ENCODE measurements at regions not wholly inside any gene's neighbourhood (a gene's known extent, or its start where the extent isn't known, plus 50 kb on each side); places are given as distances from the start of the nearest gene placed in this dataset.

GRCh38 chr6:91383207-91383606, 796.3 kb upstream of the MAP3K7 start:
- POLR2A ChIA-PET, result no interaction called here
- Mint-ChIP-seq H3K9me3 (peaks cover 0 to 14% (median 6%) of the 10 kb centered on the region in 9 donors), H3K27me3 (no peaks in the 10 kb centered on the region), H3K4me1 (no peaks in the 10 kb centered on the region), H3K27ac (no peak overlapping the region), H3K36me3 (peaks cover 0 to 4% (median 0%) of the 10 kb centered on the region in 3 donors), H3K4me3 (no peak overlapping the region)
- DNase-seq, result no peak
- no peak for ATAC-seq

DNA sequence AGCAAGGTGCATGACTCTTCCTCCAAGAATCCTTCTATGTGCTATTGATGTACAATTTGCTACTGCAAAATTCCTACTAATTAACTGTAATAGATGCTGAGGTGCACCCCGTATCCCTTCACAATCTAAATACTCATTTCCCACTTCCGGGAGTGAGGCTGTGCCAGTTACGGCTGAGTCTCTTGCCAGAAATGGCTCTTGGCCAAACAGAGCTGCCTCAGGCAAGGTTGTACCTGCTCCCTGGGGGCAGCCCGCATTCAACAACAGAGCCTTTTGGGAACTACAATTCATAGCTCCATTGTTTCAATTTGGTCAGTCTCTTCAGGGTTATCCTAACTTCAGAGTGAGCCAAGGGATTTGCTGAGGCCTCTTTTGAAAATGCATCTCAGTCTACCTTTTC, 789.8 kb upstream of the MAP3K7 start:
- no peak overlapping the region for H3K27ac Mint-ChIP-seq
- H3K4me3 Mint-ChIP-seq, result no peak overlapping the region
- POLR2A ChIA-PET, result no interaction called here
- peaks cover 0 to 6% (median 3%) of the 10 kb centered on the region in 9 donors for H3K9me3 Mint-ChIP-seq
- no peaks in the 10 kb centered on the region for H3K4me1 Mint-ChIP-seq
- no peak for DNase-seq
- ATAC-seq, result no peak
- no peaks in the 10 kb centered on the region for H3K36me3 Mint-ChIP-seq
- no peaks in the 10 kb centered on the region for H3K27me3 Mint-ChIP-seq

GRCh38 chr6:91366781-91367180, 779.9 kb upstream of the MAP3K7 start:
- Mint-ChIP-seq H3K27me3 (no peaks in the 10 kb centered on the region), H3K36me3 (no peaks in the 10 kb centered on the region), H3K9me3 (peaks cover 0 to 31% (median 7%) of the 10 kb centered on the region in 9 donors), H3K4me1 (no peaks in the 10 kb centered on the region), H3K4me3 (no peak overlapping the region), H3K27ac (no peak overlapping the region)
- no peak for ATAC-seq
- DNase-seq, result no peak
- POLR2A ChIA-PET, result no interaction called here

DNA sequence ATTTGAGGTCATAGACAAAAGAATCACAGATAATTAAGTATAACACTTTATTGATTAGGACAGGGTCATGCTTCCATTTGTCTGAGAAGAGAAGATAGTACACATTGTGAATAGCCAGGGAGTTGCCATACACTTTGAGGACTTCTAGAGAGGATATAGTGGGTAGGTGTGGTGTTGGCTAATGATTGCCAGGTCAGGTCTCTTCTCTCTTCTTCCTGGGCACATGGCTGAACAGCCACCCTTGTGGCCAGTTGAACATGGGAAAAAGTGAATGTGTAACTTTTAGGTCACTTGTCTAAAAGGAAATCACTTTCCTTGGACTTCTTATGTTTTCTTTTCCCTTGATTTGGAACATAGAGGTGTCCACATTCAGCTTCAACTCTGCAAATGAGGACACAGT, 772.1 kb upstream of the MAP3K7 start:
- no peak overlapping the region for H3K4me3 Mint-ChIP-seq
- no peak overlapping the region for H3K27ac Mint-ChIP-seq

GRCh38 chr6:91352878-91353277, 766.0 kb upstream of the MAP3K7 start:
- Mint-ChIP-seq H3K9me3 (peaks cover 0 to 11% (median 0%) of the 10 kb centered on the region in 9 donors), H3K27ac (no peak overlapping the region), H3K4me1 (no peaks in the 10 kb centered on the region), H3K36me3 (no peaks in the 10 kb centered on the region), H3K27me3 (no peaks in the 10 kb centered on the region), H3K4me3 (no peak overlapping the region)
- POLR2A ChIA-PET, result no interaction called here
- ATAC-seq (no peak), DNase-seq (no peak)

More for the DNA sequence above, 772.1 kb upstream of the MAP3K7 start:
- Mint-ChIP-seq H3K9me3 (peaks cover 0 to 12% (median 0%) of the 10 kb centered on the region in 9 donors), H3K4me1 (no peaks in the 10 kb centered on the region), H3K36me3 (no peaks in the 10 kb centered on the region), H3K27me3 (no peaks in the 10 kb centered on the region)
- no peak for ATAC-seq
- no peak for DNase-seq
- POLR2A ChIA-PET, result no interaction called here

GRCh38 chr6:91352321-91352720, 765.4 kb upstream of the MAP3K7 start:
- POLR2A ChIA-PET, result no interaction called here
- no peaks in the 10 kb centered on the region for H3K36me3 Mint-ChIP-seq
- H3K4me3 Mint-ChIP-seq, result no peak overlapping the region
- DNase-seq, result no peak
- H3K9me3 Mint-ChIP-seq, result peaks cover 0 to 11% (median 0%) of the 10 kb centered on the region in 9 donors
- no peak for ATAC-seq
- no peaks in the 10 kb centered on the region for H3K4me1 Mint-ChIP-seq
- no peak overlapping the region for H3K27ac Mint-ChIP-seq
- H3K27me3 Mint-ChIP-seq, result no peaks in the 10 kb centered on the region

GRCh38 chr6:91350146-91350908, 763.5 kb upstream of the MAP3K7 start:
- DNase-seq, result no peak
- no peak overlapping the region for H3K4me3 Mint-ChIP-seq
- H3K27ac Mint-ChIP-seq, result no peak overlapping the region
- POLR2A ChIA-PET, result no interaction called here
- peaks cover 0 to 11% (median 0%) of the 10 kb centered on the region in 9 donors for H3K9me3 Mint-ChIP-seq
- H3K36me3 Mint-ChIP-seq, result no peaks in the 10 kb centered on the region
- no peak for ATAC-seq
- H3K4me1 Mint-ChIP-seq, result no peaks in the 10 kb centered on the region
- no peaks in the 10 kb centered on the region for H3K27me3 Mint-ChIP-seq

GRCh38 chr6:91341473-91341872, 754.6 kb upstream of the MAP3K7 start:
- no peak for ATAC-seq
- H3K4me1 Mint-ChIP-seq, result no peaks in the 10 kb centered on the region
- peaks cover 0 to 4% (median 2%) of the 10 kb centered on the region in 5 donors for H3K27me3 Mint-ChIP-seq

GRCh38 chr6:91340896-91341395, 754.1 kb upstream of the MAP3K7 start:
- peaks cover 0 to 4% (median 2%) of the 10 kb centered on the region in 5 donors for H3K27me3 Mint-ChIP-seq
- no peaks in the 10 kb centered on the region for H3K36me3 Mint-ChIP-seq
- POLR2A ChIA-PET, result no interaction called here
- H3K9me3 Mint-ChIP-seq, result peaks cover 0 to 5% (median 0%) of the 10 kb centered on the region in 9 donors
- ATAC-seq (no peak), DNase-seq (no peak)
- H3K27ac Mint-ChIP-seq, result no peak overlapping the region
- no peaks in the 10 kb centered on the region for H3K4me1 Mint-ChIP-seq
- no peak overlapping the region for H3K4me3 Mint-ChIP-seq

More at GRCh38 chr6:91341473-91341872, 754.6 kb upstream of the MAP3K7 start:
- POLR2A ChIA-PET, result no interaction called here
- H3K9me3 Mint-ChIP-seq, result peaks cover 0 to 5% (median 0%) of the 10 kb centered on the region in 9 donors
- no peak overlapping the region for H3K27ac Mint-ChIP-seq
- DNase-seq, result no peak
- no peaks in the 10 kb centered on the region for H3K36me3 Mint-ChIP-seq
- H3K4me3 Mint-ChIP-seq, result no peak overlapping the region

- peaks cover 0 to 4% (median 2%) of the 10 kb centered on the region in 5 donors for H3K27me3 Mint-ChIP-seq
- H3K4me1 Mint-ChIP-seq, result no peaks in the 10 kb centered on the region
- DNase-seq (no peak), ATAC-seq (no peak)
- POLR2A ChIA-PET, result no interaction called here
- no peaks in the 10 kb centered on the region for H3K36me3 Mint-ChIP-seq
- H3K4me3 Mint-ChIP-seq, result no peak overlapping the region
- H3K27ac Mint-ChIP-seq, result no peak overlapping the region
- peaks cover 0 to 13% (median 6%) of the 10 kb centered on the region in 9 donors for H3K9me3 Mint-ChIP-seq
Measured at GRCh38 chr6:91337967-91338366, 751.1 kb upstream of the MAP3K7 start.

DNA sequence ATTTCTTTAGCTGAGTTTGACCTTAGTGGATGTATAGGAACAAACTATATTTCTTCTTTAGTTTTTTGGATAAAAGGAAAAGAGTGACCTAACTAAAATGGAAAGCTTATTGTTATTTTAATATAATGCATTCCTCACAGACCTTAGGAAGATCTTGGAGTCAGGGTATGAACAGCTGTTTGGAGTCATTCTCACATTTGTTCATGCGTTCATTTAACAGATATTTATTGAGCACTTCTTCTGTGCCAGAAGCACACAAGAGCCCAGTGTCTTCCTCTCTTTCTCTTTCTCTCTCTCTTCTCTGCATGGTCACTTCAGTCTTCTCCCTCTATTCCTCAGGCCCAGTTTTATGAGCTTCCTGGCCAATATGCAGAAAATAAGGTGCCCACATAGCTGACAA, 744.0 kb upstream of the MAP3K7 start:
- Mint-ChIP-seq H3K9me3 (peaks cover 0 to 20% (median 5%) of the 10 kb centered on the region in 9 donors), H3K27me3 (no peaks in the 10 kb centered on the region)
- POLR2A ChIA-PET, result no interaction called here

GRCh38 chr6:91328241-91328640, 741.4 kb upstream of the MAP3K7 start:
- H3K27ac Mint-ChIP-seq, result no peak overlapping the region
- no peaks in the 10 kb centered on the region for H3K27me3 Mint-ChIP-seq
- no peaks in the 10 kb centered on the region for H3K36me3 Mint-ChIP-seq
- peaks cover 0 to 7% (median 0%) of the 10 kb centered on the region in 9 donors for H3K9me3 Mint-ChIP-seq
- POLR2A ChIA-PET, result no interaction called here
- no peak overlapping the region for H3K4me3 Mint-ChIP-seq
- DNase-seq, result no peak
- no peak for ATAC-seq
- no peaks in the 10 kb centered on the region for H3K4me1 Mint-ChIP-seq

More for the DNA sequence above, 744.0 kb upstream of the MAP3K7 start:
- H3K36me3 Mint-ChIP-seq, result no peaks in the 10 kb centered on the region
- ATAC-seq (no peak), DNase-seq (no peak)
- H3K4me3 Mint-ChIP-seq, result no peak overlapping the region
- no peaks in the 10 kb centered on the region for H3K4me1 Mint-ChIP-seq
- no peak overlapping the region for H3K27ac Mint-ChIP-seq

GRCh38 chr6:91324711-91325110, 737.8 kb upstream of the MAP3K7 start:
- DNase-seq (no peak), ATAC-seq (no peak)
- H3K4me1 Mint-ChIP-seq, result no peaks in the 10 kb centered on the region
- H3K27ac Mint-ChIP-seq, result no peak overlapping the region
- H3K27me3 Mint-ChIP-seq, result no peaks in the 10 kb centered on the region
- H3K36me3 Mint-ChIP-seq, result no peaks in the 10 kb centered on the region
- no peaks in the 10 kb centered on the region for H3K9me3 Mint-ChIP-seq
- POLR2A ChIA-PET, result no interaction called here
- no peak overlapping the region for H3K4me3 Mint-ChIP-seq

DNA sequence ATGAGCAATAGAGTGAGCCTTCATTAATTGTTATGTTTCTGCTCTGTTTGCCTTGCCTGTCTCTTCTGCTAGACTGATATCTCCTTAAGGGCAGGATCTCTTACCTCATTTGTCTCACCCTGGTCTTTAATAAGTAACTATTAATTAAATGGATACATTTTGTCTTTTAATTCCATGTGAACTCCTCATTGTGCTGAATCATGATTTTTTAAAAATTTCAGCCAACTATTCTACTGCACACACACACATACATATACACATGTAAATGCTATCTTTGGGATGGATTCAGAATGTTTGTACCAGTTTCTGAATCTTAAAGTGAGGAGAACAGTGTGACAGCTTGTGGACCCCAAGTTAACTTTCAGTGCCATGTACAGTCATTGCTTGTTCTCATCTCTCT, 731.1 kb upstream of the MAP3K7 start:
- no peak overlapping the region for H3K4me3 Mint-ChIP-seq
- no peak for DNase-seq
- POLR2A ChIA-PET, result no interaction called here
- no peak for ATAC-seq
- peaks cover 0 to 1% (median 0%) of the 10 kb centered on the region in 5 donors for H3K27me3 Mint-ChIP-seq
- no peak overlapping the region for H3K27ac Mint-ChIP-seq
- H3K4me1 Mint-ChIP-seq, result peaks cover 0 to 3% (median 0%) of the 10 kb centered on the region in 4 donors
- no peaks in the 10 kb centered on the region for H3K9me3 Mint-ChIP-seq
- H3K36me3 Mint-ChIP-seq, result no peaks in the 10 kb centered on the region

All from naive thymus-derived CD8-positive, alpha-beta T cell (primary cell).